ENCODE measurements at regions not wholly inside any gene's neighbourhood (a gene's known extent, or its start where the extent isn't known, plus 50 kb on each side); places are given as distances from the start of the nearest gene placed in this dataset.

- DNase-seq, result no peak
These were observed 344.3 kb downstream of the CYP26B1 start for GRCh38 chr2:71803398-71803797.

DNA sequence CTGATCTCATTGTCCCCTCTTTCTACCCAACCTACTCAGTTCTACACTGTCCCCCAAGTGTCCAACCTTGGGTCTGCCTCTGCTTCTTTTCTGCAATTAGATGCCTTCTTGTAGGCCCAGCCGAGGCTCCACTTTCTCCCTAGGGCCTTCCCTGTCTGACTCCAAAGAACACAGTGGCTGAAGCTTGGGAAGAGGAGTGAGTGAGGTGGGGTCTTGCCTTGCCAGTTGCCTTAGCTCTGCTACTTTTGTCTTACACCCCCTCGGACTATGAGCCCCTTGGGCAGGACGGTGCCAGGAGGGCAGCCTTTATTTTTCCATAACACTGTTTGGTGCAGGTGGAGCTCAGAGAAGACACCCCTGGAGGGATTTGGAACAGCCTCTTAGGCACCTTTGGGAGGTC lies 345.1 kb downstream of the CYP26B1 start:
- DNase-seq, result no peak

DNA sequence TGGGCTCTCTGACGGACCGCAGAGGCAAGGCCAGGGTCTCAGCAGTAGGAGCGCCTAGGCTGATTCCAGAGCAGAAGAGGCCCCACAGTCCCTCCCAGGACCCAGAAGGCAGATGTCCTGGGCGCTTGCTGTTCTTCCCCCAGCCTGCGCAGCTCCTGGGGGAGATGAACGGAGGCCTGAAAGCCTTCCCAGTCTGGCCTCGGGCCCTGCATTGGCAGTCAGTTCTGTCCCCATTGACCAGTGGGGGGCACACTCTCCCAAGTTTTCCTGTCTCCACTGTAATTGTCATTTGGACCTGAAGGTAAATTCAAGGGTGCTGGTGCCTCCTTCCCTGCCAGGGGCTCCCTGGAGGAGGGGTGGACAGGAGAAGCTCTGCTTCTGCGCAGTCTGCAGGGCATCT lies 345.7 kb downstream of the CYP26B1 start:
- DNase-seq, result no peak

DNA sequence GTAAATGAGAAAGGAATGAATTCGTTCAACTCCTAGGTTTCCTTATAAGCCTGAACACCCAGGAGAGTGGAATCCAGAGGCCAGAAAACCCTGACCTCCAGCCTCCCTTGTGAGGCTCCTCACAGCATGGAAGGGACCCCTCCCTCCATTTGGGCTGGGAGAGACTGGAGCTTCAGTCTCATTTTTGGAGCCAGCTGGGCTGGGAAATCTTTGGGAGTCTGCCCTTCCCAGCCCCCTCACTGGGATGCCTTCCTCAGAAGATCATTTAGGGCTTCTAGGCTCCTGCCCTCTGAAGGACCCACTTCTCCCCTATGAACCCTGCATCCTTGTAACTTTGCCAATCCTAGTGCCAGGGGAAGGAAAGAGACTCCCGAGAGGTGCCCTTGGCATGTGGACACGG lies 346.1 kb downstream of the CYP26B1 start:
- DNase-seq, result no peak

- no peak for DNase-seq
These were observed 346.8 kb downstream of the CYP26B1 start for GRCh38 chr2:71800851-71801250.

DNA sequence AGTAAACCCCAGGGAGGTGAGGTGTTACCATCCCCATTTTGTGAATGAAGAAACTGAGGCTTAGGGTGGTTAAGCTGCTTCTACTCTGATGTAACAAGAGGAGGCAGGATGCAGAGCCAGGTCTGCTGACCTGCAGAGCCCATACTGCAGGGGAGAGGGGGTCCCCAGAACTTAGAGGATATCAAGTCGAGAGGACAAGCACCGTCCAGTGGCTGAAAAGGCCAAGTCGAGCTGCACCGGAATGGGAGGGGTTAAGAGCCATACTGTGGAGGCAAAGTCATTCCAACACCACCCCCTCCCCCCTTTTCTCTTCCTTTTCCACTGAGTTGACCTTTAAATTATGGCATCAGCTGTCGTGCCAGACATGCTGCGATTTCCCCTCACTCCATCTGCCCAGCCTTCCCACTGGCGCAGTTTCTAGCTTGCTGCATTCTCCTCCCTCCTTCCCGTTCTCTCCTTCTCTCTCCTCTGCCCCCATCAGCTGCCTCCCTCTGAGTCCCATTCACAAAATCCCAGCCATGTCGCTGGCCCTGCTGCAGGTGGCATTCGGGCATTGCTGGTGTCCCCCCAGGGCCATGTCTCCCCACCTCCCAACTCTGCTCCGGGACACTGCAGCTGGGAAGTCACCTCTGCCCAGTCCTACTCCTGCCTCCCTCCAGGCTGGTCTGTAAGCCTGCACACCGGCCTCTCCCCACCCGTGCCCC lies 346.9 kb downstream of the DYSF start:
- no peak for DNase-seq

- no peak for DNase-seq
These were observed 345.7 kb downstream of the DYSF start for GRCh38 chr2:71799013-71799575.

- DNase-seq, result no peak
These were observed 345.1 kb downstream of the DYSF start for GRCh38 chr2:71798266-71799012.

- DNase-seq, result no peak
These were observed 343.9 kb downstream of the DYSF start for GRCh38 chr2:71797035-71797810.

DNA sequence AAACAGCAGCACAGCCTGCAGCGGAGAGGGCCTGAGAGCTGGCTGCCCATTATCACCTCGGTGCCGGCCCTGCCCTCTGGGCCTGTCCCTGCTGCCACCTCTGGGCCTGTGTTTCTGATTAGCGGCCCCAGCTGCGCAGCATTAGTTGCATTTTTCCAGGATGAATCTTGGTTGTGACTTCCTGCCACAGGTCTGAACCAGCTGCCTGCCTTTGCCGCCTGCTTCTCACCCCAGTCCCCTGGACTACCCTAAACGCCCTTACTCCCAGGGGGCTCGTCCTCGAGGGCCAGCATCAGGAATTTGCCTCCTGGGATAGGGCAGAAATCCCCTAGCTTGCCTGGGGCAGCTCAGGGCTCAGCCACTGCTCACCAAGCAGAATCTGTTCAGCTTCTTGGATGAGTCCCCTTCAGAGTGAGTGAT lies 342.8 kb downstream of the DYSF start:
- no peak for DNase-seq

DNA sequence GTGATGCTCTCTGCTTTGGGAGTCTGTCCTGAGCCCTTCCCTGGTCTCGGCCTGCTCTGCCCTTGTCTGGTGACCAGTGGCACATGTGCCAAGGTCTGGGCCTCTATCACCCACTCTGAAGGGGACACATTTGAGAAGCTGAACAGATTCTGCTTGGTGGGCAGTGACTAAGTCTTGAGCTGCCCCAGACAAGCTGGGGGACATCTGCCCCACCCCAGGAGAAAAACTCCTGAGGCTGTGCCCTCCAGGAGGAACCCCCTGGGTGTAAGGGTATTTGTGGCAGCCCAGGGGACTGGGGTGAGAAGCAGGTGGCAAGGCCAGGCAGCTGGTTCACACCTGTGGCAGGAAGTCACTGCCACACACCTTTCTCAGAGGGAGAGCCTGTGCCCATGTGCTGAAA lies 342.1 kb downstream of the DYSF start:
- DNase-seq, result no peak

GRCh38 chr2:71794611-71795010 lies 341.2 kb downstream of the DYSF start:
- DNase-seq, result no peak

GRCh38 chr2:71793926-71794325 lies 340.6 kb downstream of the DYSF start:
- DNase-seq, result no peak

- no peak for DNase-seq
These were observed 339.8 kb downstream of the DYSF start for GRCh38 chr2:71792926-71793761.

GRCh38 chr2:71791501-71792135 lies 338.3 kb downstream of the DYSF start:
- no peak for DNase-seq

GRCh38 chr2:71791061-71791450 lies 337.7 kb downstream of the DYSF start:
- no peak for DNase-seq

DNA sequence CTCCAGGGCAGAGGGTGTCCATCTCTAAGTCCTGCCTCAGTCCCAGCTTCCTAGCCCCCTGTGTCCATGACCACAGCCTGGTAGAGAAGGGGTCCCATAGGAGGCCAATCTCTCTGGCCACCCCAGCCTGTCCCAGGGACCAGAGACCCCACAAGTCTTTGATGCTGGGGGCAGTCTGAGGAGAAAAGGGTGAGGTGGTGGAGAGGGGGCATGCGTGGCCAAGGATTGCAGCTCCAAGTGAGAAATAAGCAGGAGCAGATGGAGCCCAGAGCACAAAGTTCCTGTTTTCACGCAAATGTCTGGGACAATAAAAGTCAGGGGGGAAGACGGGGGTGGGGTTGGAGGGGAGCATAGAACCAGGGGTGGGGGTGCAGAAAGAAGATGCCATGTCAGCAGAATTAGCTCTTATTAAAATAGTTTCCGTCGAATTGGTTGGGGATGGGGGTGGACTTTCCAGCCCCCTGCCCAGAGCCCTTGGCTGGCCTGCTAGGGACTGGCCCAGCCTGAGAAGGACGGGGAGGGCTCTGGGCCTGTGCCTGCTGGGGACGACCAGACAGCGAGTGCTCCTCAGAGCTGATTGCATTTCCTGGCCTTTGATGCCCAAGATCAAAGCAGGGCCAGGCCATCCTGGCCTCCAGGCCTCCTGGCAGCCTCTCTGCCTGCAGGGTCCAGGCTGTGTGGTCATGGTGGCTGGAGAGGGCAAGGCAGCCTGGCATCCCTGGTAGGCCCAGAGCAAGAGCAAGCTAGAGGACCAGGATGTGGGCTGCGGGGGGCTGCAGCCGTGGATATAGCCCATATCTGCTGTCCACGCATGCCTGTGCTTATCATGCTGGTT lies 337.1 kb downstream of the DYSF start:
- no peak for DNase-seq

- DNase-seq, result no peak
These were observed 336.3 kb downstream of the DYSF start for GRCh38 chr2:71789556-71790204.

GRCh38 chr2:71788601-71789240 lies 335.4 kb downstream of the DYSF start:
- no peak for DNase-seq

GRCh38 chr2:71788186-71788525 lies 334.8 kb downstream of the DYSF start:
- DNase-seq, result no peak

Measured in NCI-H2107 (cell line).